Stimulated activated CD8-positive, alpha-beta memory T cell treated with anti-CD3 and anti-CD28 coated beads, Interleukin-2, amount 100 ng/mL, for 1 hour (primary cell): ENCODE measurements at regions not wholly inside any gene's neighbourhood (a gene's known extent, or its start where the extent isn't known, plus 50 kb on each side); places are given as distances from the start of the nearest gene placed in this dataset.

Experiments used
- DNase-seq, 2 donors: peaks; one replicate each; pipeline ENCODE4 v3.0.0-alpha.2; 2020; ENCODE audit warnings: low read depth in 2 of 2

DNA sequence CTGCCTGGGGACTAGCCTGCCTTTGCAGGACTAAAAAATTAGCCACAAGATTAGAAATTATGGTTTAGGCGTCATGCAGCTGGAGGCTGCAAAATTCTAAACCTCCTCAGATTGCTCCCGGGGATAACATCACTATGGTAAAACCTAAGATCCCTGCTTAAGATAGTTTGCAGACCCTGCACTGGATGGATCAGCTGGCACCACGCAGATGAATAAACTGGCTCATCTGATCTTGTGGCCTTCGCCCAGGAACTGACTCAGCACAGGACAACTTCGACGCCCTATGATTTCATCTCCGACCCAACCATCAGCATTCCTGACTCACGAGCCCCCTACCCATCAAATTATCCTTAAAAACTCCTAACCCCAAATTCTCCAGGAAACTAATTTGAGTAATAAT is 482.4 kb downstream of the SPRY1 start:
- no peak for DNase-seq

- no peak for DNase-seq
Observed at GRCh38 chr4:123880631-123881030, 484.0 kb downstream of the SPRY1 start.

- no peak for DNase-seq
Observed at GRCh38 chr4:123884922-123885321, 488.3 kb downstream of the SPRY1 start.

GRCh38 chr4:123889507-123889906 is 492.9 kb downstream of the SPRY1 start:
- no peak for DNase-seq

GRCh38 chr4:123890889-123891288 is 494.3 kb downstream of the SPRY1 start:
- DNase-seq: no peak

GRCh38 chr4:123891881-123892280 is 495.3 kb downstream of the SPRY1 start:
- no peak for DNase-seq

- DNase-seq: no peak
Observed at GRCh38 chr4:123892368-123892976, 495.9 kb downstream of the SPRY1 start.

- DNase-seq: no peak
Observed at GRCh38 chr4:123893011-123893981, 496.7 kb downstream of the SPRY1 start.

DNA sequence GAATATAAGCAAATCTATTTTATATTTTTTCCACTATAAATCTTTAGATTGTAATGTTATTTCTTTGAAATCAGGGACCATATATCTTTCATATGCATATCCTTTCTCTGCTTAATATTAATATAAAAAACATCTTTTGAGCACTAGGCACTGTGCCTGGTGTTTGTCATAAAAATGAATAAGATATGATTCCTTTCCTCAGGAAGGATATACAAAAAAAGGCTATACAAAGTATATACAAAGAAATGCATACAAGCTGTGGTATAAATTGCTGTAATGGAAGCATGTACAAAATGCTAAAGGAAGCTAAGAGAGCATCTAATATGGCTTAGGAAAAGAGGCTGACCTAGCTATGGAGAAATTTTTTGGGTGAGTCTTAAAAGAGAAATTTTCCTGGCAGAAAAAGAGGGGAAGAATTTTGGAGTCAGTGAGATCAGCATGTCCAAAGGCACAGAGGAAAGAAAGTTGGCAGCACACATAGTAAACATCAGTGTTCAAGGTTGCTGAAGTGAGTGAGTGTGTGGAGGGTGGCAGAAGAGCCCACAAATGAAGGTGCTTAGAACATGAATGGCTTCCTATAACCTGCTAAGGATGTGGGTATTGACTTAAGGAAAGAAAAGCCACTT is 500.0 kb downstream of the SPRY1 start:
- DNase-seq: no peak

- DNase-seq: no peak
Observed at GRCh38 chr4:123898946-123899666, 502.5 kb downstream of the SPRY1 start.

DNA sequence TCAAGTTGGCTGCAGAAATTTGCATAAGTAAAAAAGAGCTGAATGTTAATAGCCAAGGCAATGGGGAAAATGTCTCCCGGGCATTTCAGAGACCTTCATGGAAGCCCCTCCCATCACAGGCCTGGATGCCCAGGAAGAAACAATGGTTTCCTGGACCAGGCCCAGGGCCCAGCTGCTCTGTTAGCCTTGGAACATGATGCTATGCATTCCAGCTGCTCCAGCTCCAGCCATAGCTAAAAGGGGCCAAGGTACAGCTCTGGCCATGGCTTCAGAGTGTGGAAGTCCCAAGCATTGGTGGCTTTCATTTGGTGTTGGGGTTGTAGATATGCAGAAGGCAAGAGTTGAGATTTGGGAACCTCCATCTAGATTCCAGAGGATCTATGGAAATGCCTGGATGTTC is 508.3 kb downstream of the SPRY1 start:
- DNase-seq: no peak

- no peak for DNase-seq
Observed at GRCh38 chr4:123913598-123913997, 517.0 kb downstream of the SPRY1 start.

GRCh38 chr4:123916821-123917220 is 520.2 kb downstream of the SPRY1 start:
- no peak for DNase-seq

- no peak for DNase-seq
Observed at GRCh38 chr4:123919576-123920098, 523.0 kb downstream of the SPRY1 start.

DNA sequence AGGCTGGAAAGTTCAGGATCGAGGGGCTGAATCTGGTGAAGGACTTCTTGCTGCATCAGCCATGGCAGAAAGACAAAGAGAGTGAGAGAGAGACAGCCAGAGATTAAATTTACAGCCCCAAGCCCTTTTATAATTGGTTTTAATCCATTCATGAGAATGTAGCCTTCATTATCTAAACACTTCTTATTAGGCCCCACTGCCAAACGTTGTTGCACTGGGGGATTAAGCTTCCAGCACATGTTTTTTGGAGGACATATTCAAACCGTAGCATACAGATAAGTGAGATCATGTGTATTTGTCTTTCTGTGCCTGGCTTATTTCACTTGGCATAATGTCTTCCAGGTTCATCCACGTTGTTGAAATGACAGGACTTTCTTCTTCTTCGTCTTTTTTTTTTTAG is 524.7 kb downstream of the SPRY1 start:
- DNase-seq: no peak

- no peak for DNase-seq
Observed at GRCh38 chr4:123922847-123923246, 526.3 kb downstream of the SPRY1 start.

DNA sequence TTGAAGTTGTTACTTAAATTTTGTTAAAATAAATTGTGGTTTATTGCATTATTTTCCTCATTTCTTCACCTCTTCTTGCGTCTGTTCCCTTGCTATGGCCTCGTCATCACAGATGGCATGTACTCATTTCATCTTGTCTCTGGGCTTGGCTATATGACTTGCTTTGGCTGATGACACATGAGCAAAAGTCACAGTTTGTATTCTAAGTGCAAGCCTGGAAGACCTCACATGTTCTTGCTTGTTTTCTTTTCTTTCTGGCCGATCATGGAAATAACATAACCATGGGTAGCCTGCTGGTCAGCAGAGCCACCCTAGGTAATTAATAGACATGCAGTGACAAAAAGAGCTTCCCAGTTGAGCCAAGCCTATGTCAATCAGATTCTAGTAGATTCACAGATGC is 527.9 kb downstream of the SPRY1 start:
- DNase-seq: no peak

DNA sequence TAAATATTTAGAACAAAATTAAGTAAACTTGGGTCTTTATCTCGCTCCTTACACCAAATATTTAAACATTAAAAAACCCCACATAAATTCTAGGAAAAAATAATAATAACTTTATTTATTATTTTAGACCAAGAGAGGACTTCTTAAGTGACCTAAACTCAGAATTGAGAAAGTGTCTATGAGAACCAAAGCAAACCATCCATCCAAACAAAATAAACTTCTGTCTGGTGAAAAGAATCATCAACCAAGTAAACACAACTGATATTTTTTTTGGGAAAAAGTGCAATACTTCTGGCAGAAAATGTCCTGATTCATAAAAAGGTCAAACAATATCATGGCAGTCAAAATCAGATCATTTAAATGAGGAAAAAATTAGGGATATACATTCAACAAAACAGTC is 533.0 kb downstream of the SPRY1 start:
- DNase-seq: no peak

DNA sequence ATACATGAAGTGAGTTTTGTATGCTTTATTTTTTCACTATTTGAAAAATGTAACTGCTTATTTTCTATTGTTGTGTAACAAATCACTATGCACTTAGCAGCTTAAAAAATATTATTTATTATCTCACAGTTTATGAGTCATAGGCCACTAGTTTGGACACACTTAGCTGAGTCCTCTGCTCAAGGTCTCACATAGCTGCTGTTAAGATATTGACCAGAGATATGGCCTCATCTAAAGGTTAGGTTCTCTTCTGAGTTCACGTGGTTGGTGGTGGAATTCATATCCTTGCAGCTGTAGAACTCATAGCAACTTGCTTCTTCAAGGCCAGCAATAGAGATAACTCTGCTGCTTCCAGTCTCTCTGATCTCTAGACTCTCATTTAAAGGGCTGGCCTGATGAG is 534.4 kb downstream of the SPRY1 start:
- DNase-seq: no peak

GRCh38 chr4:123934096-123934495 is 537.5 kb downstream of the SPRY1 start:
- no peak for DNase-seq

- DNase-seq: no peak
Observed at GRCh38 chr4:123936621-123937043, 540.0 kb downstream of the SPRY1 start.

- DNase-seq: no peak
Observed at GRCh38 chr4:123937581-123937980, 541.0 kb downstream of the SPRY1 start.
